Activated CD8-positive, alpha-beta T cell treated with anti-CD3 and anti-CD28 coated beads, Interleukin-2, amount 10 ng/mL, durations not matched to agents 7 days and 5 days (primary cell): ENCODE measurements at regions not wholly inside any gene's neighbourhood (a gene's known extent, or its start where the extent isn't known, plus 50 kb on each side); places are given as distances from the start of the nearest gene placed in this dataset.

ENCODE experiments used
- ATAC-seq: fragments of 150-1000 bp; cut with Tn5 transposase; one replicate; pipeline ENCODE4 v1.10.0; 2021; ENCODE audit warnings: moderate library complexity
- CTCF ChIA-PET: fragments of 350-600 bp; sonication (Branson Sonifier 250); formaldehyde crosslinking; loops from one replicate; lab custom pipeline; 2021; ENCODE audit warnings: antibody characterized with exemption; lab: Charles Lee
- POLR2A ChIA-PET: fragments of 350-600 bp; sonication (Branson Sonifier 250); formaldehyde crosslinking; loops from one replicate; lab custom pipeline; 2021; ENCODE audit warnings: antibody characterized with exemption; lab: Charles Lee
- DNase-seq: peaks from one replicate; pipeline ENCODE4 v3.0.0-alpha.2; 2020
- H3K27ac Mint-ChIP-seq: one replicate; pipeline ENCODE4 v1.8.0; 2021; ENCODE audit warnings: mild to moderate bottlenecking, mixed read lengths
- H3K27me3 Mint-ChIP-seq: one replicate; pipeline ENCODE4 v1.8.0; 2021; ENCODE audit warnings: low read depth, mixed read lengths
- H3K36me3 Mint-ChIP-seq: one replicate; pipeline ENCODE4 v1.8.0; 2021; ENCODE audit warnings: low read depth, mixed read lengths
- H3K4me1 Mint-ChIP-seq: one replicate; pipeline ENCODE4 v1.8.0; 2021; ENCODE audit warnings: low read depth, mixed read lengths
- H3K4me3 Mint-ChIP-seq: one replicate; pipeline ENCODE4 v1.8.0; 2021; ENCODE audit warnings: mild to moderate bottlenecking, mixed read lengths
- H3K9me3 Mint-ChIP-seq: one replicate; pipeline ENCODE4 v1.8.0; 2022; ENCODE audit warnings: mixed read lengths; ENCODE audit not compliant: insufficient read depth

DNA sequence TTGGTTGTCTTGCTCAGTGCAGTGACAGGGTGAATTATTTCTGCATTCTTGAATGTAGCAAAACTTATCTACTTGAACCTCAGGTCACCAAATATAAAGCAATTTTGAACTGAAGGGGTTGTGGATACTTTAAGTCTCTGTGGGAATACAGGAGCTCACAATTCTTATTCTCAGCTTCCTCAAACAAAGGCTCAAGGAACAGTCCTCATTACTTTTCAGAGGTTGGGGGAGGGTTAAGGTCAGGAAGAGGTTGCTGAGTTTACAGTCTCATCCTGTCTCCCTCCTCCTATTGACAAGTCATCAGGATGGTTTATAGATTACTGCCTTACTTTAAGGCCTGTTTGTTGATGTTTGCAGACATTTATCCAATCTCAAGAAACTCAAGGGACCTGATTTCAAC lies 143.6 kb upstream of the SPACA1 start:
- no peak for ATAC-seq
- POLR2A ChIA-PET = no interaction called here
- peaks cover 15% of the 10 kb centered on the region for H3K27me3 Mint-ChIP-seq
- no peak overlapping the region for H3K4me3 Mint-ChIP-seq
- no peaks in the 10 kb centered on the region for H3K9me3 Mint-ChIP-seq
- no peak for DNase-seq
- H3K36me3 Mint-ChIP-seq = no peaks in the 10 kb centered on the region
- CTCF ChIA-PET = no interaction called here
- peaks cover 29% of the 10 kb centered on the region for H3K4me1 Mint-ChIP-seq
- H3K27ac Mint-ChIP-seq = no peak overlapping the region

DNA sequence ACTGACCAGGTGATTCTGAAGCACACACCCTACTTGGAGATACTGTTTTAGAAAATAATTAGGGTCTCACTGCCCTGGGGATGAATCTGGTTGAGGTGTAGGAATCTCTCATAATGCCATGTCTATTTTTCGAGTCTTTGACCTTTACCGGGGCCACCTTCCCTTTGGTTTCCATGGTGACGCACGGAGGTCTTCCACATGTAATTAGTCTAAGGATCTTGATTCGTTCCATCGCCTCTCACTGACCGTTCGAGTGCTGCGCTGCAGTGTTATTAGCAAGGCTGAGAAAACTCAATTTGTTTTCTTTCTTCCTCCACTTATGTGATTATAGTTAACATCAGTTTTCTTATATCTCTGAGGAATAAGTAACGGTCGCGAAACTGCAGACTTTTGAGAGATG lies 144.3 kb upstream of the SPACA1 start:
- Mint-ChIP-seq H3K9me3 (no peaks in the 10 kb centered on the region), H3K36me3 (no peaks in the 10 kb centered on the region), H3K27ac (no peak overlapping the region), H3K27me3 (peaks cover 11% of the 10 kb centered on the region), H3K4me1 (peaks cover 22% of the 10 kb centered on the region), H3K4me3 (no peak overlapping the region)
- ChIA-PET CTCF (no interaction called here), POLR2A (no interaction called here)
- ATAC-seq (no peak), DNase-seq (no peak)

DNA sequence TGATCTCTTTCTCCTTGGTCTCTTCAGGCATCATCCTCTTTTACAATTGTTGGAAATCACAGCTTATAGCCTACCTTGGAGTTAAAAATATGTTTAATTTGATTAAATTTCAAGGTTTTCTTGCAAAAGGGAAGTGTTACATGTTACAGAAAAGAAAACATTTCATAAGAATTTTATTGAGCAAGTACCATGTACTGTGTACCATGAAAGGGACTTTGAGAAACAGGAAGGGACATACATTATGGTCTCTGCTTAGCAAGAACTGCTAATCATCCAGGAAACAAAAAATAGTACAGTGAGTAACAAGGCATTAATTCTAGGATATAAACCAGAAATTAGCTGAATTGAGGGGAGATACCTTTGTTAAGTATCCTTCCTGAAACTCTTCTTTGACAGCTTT lies 145.3 kb upstream of the SPACA1 start:
- ChIA-PET CTCF (no interaction called here), POLR2A (no interaction called here)
- Mint-ChIP-seq H3K4me3 (no peak overlapping the region), H3K9me3 (no peaks in the 10 kb centered on the region), H3K27me3 (peaks cover 11% of the 10 kb centered on the region), H3K27ac (no peak overlapping the region), H3K36me3 (no peaks in the 10 kb centered on the region), H3K4me1 (peaks cover 14% of the 10 kb centered on the region)
- ATAC-seq (no peak), DNase-seq (no peak)

DNA sequence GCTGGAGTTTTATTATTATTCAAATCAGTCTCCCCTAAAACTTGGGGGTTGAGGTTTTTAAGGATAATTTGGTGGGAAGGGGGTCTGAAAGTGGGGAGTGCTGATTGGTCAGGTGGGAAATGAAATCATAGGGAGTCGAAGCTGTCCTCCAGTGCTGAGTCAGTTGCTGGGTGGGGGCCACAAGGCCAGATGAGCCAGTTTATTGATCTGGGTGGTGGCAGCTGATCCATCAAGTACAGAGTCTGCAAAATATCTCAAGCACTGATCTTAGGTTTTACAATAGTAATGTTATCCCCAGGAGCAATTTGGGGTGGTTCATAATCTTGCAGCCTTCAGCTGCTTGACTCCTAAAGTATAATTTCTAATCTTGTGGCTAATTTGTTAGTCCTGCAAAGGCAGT lies 146.0 kb upstream of the SPACA1 start:
- Mint-ChIP-seq H3K9me3 (no peaks in the 10 kb centered on the region), H3K4me1 (peaks cover 6% of the 10 kb centered on the region), H3K27me3 (peaks cover 11% of the 10 kb centered on the region), H3K27ac (no peak overlapping the region), H3K4me3 (no peak overlapping the region), H3K36me3 (no peaks in the 10 kb centered on the region)
- DNase-seq (no peak), ATAC-seq (no peak)
- POLR2A ChIA-PET = no interaction called here
- CTCF ChIA-PET = no interaction called here

DNA sequence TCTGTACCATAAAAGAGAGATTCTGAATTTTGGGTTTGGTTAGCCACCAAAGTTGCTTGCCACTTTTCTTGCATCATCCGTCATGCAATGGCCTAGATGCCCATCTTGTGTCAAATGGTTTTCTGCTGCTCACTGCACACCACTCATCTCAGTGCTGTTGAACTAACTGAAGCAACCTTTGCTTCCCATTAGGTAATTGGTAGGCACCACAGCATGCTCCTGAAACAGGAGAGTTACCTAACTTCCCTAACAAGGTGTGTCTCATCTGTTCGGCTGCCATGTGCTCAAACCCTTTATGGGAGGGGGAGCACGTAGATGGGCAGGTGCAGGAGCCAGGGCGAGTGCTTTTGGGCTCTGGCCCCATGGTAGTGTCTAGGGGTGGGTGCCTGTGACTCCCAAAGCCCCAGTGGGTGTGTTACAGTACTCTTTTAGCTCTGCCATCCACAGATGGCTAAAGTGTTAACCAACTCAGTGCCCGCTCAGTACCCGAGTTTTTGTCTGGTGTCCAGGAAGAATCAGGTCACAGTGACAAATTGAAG lies 147.4 kb upstream of the SPACA1 start:
- ATAC-seq (no peak), DNase-seq (no peak)
- Mint-ChIP-seq H3K4me3 (no peak overlapping the region), H3K36me3 (no peaks in the 10 kb centered on the region), H3K4me1 (peaks cover 3% of the 10 kb centered on the region), H3K27me3 (peaks cover 7% of the 10 kb centered on the region), H3K27ac (no peak overlapping the region), H3K9me3 (no peaks in the 10 kb centered on the region)
- POLR2A ChIA-PET = no interaction called here
- CTCF ChIA-PET = no interaction called here

DNA sequence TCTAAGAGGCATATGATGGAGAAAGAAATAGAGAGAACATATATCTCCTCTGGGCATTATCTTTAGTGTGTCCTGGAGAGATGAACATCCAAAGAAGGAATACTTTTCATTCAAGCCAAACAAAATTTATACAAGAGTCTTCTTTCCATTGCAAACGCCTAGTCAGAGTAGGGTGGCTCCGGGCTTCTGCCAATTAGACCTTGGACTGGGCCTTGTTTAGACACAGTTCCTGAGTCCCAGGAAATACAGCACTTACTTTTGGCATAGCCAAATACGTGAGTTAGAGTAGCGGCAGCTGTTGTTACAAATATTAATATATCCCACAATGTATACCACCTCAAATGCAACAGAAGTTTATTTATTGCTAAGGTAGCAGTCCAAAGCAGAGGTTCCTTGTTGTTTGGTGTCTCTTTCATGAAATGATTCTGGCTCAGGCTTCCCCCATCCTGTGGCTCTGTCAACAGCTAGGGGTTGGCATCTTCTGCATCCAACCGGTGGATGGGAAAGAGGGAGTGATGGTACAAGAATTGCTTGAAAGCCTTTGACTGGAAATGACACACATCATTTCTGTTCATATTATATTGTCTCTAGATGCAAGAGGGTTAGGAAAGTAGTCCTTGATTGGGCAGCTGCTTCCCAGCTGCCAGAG lies 148.0 kb upstream of the SPACA1 start:
- CTCF ChIA-PET = no interaction called here
- H3K27ac Mint-ChIP-seq = no peak overlapping the region
- DNase-seq (no peak), ATAC-seq (no peak)
- H3K27me3 Mint-ChIP-seq = peaks cover 10% of the 10 kb centered on the region
- POLR2A ChIA-PET = interaction anchor here (0.6 kb wide), 1 partner anchor 86 kb away, joined by 3 read pairs; no protein-coding TSS in a partner anchor
- H3K36me3 Mint-ChIP-seq = no peaks in the 10 kb centered on the region
- peaks cover 3% of the 10 kb centered on the region for H3K4me1 Mint-ChIP-seq
- H3K4me3 Mint-ChIP-seq = no peak overlapping the region
- H3K9me3 Mint-ChIP-seq = no peaks in the 10 kb centered on the region

DNA sequence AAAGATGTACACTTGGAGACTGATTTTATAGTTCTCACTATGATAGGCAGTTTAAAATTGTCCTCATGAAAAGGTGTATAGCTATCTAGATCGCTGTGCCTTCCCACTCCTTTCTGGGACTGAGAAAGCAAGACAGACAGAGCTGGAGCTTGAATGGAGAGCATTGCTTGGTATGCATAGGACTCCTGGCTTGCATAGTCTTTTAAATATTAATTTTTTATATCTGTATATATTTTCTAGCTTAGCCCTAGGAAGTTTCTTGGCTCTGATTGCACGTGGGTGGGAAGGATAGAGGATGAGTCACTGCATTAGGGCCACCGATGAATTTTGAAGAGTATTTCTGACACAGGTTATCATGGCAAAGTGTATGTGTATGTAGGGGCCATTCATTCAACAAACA lies 150.0 kb upstream of the SPACA1 start:
- H3K4me3 Mint-ChIP-seq = no peak overlapping the region
- no peak for ATAC-seq
- H3K27me3 Mint-ChIP-seq = peaks cover 8% of the 10 kb centered on the region
- no peak for DNase-seq
- ChIA-PET POLR2A (no interaction called here), CTCF (no interaction called here)
- H3K4me1 Mint-ChIP-seq = no peaks in the 10 kb centered on the region
- no peak overlapping the region for H3K27ac Mint-ChIP-seq
- H3K36me3 Mint-ChIP-seq = no peaks in the 10 kb centered on the region
- H3K9me3 Mint-ChIP-seq = no peaks in the 10 kb centered on the region

DNA sequence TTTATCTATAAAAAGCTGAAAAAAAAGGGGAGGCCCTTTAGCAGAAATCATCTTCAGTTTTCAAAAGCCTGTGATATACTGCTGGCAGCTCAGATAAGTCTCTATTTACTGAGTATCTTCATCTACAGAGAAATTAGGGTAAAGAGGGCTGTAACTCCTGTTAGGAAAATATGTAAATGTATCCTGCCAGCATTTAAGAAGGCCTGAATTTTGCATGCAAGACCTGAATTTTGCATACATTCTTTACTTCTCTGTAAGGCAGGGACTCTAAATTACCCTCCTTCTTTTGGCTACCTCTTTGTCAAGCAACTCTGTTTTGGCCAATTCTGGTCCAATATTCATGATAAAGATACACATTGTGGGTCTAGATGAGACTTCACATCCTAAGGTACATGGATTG lies 150.6 kb upstream of the SPACA1 start:
- H3K27ac Mint-ChIP-seq = no peak overlapping the region
- H3K27me3 Mint-ChIP-seq = peaks cover 8% of the 10 kb centered on the region
- DNase-seq (no peak), ATAC-seq (no peak)
- H3K36me3 Mint-ChIP-seq = no peaks in the 10 kb centered on the region
- H3K4me3 Mint-ChIP-seq = no peak overlapping the region
- ChIA-PET CTCF (no interaction called here), POLR2A (no interaction called here)
- no peaks in the 10 kb centered on the region for H3K9me3 Mint-ChIP-seq
- H3K4me1 Mint-ChIP-seq = no peaks in the 10 kb centered on the region

DNA sequence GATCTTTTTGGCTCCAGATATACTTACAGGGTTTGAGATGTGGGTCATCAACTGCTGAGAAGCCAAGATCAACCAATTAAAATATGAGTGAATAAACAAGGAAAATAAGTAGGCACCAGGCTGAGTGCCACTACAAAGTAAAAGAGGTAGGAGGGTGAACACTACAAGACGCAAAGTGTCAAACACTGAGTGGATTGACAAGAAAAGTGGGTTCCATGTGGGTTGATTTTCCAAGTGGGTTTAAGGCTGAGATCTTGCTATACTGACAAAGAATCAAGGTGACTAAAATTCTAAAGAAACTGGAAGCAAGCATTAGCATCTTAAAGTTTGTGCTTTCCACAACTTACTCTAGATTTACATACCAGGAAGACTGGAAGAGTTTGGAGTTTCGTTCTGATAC lies 160.4 kb upstream of the SPACA1 start:
- H3K27ac Mint-ChIP-seq = no peak overlapping the region
- no peak overlapping the region for H3K4me3 Mint-ChIP-seq
- no peaks in the 10 kb centered on the region for H3K4me1 Mint-ChIP-seq
- ATAC-seq (no peak), DNase-seq (no peak)
- ChIA-PET CTCF (no interaction called here), POLR2A (no interaction called here)
- H3K27me3 Mint-ChIP-seq = peaks cover 9% of the 10 kb centered on the region
- H3K36me3 Mint-ChIP-seq = no peaks in the 10 kb centered on the region
- no peaks in the 10 kb centered on the region for H3K9me3 Mint-ChIP-seq

DNA sequence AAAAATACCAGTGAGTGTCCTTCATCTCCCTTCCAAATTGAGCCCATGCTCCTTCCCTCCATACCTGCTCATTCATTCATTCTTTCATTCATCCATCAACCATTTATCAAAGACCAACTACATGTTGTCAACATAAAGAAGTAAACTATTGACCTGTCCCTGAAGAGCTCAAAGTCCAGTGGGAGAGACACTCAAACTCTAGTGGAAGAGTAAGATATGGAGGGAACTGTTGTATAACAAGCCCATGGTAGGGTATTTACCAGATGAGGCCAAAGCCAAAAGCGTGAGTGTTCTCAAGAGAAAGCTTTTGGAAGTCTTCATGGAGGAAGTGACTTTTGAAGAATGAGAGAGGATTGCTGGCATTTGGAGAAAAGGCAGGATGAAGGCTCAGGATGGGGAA lies 163.4 kb upstream of the SPACA1 start:
- ATAC-seq (no peak), DNase-seq (no peak)
- ChIA-PET CTCF (no interaction called here), POLR2A (no interaction called here)
- Mint-ChIP-seq H3K4me3 (no peak overlapping the region), H3K27ac (no peak overlapping the region), H3K9me3 (no peaks in the 10 kb centered on the region), H3K4me1 (no peaks in the 10 kb centered on the region), H3K36me3 (no peaks in the 10 kb centered on the region), H3K27me3 (peaks cover 8% of the 10 kb centered on the region)

DNA sequence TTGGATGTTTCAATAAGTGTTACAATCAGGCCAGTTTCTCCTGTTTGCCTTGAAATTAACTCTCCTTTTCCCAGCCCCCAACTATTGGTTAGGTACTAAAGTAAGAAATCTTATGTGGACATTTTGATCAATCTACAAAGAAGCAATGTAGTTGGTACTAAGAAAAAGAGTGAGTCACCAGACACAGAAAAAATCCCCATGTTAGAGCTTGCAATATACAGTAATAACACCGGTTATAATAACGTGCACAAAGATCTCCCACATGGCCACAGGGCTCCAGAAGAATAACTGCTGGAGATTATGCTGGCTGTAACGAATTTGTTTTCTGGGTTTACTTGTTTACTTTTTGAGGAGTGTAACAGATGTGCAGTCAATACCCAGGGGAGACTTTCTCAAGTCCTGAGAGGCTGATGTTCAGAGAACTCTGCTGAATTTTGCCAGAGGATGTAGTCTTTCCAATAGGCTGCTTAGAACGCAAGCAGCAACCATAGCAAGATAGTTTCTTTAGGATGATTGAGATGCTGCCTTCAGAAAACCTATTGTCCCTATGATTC lies 166.2 kb upstream of the SPACA1 start:
- Mint-ChIP-seq H3K4me1 (no peaks in the 10 kb centered on the region), H3K36me3 (no peaks in the 10 kb centered on the region), H3K9me3 (no peaks in the 10 kb centered on the region), H3K27me3 (peaks cover 15% of the 10 kb centered on the region), H3K27ac (no peak overlapping the region), H3K4me3 (no peak overlapping the region)
- ChIA-PET POLR2A (no interaction called here), CTCF (no interaction called here)
- DNase-seq (no peak), ATAC-seq (no peak)

DNA sequence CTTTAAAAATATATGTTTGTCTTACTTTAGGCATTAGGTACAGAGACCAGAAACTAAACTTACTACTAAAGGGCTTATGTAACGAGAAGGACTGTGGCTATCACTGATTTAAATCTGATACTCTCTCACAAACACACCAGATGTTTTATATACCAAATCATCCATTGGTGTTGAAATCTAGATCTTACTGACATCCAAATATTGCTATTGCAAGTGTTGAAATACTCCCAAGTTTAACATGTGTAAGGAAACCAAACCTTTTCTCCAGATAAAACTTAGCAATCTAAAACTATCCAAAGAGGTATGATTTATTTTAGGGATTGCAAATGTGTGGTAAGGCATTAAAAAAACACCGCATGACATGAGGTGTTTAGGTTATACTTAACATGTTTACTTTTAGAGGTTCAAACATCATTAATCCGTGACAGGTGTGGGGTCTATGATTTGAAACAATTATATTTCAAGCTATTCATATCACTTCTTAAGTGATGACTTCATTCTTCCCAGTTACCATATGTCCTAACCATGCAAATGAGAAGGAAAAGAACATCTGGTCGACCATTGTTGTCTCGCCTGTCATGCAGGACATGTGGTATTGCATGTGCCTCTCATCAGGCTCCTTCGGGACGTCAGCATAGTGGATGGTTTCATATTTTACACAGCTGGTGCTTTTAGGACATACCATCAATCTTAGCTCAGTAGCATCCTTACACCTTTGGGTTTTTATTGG lies 168.3 kb upstream of the SPACA1 start:
- CTCF ChIA-PET = no interaction called here
- Mint-ChIP-seq H3K9me3 (no peaks in the 10 kb centered on the region), H3K4me3 (no peak overlapping the region), H3K27ac (no peak overlapping the region), H3K4me1 (no peaks in the 10 kb centered on the region), H3K36me3 (no peaks in the 10 kb centered on the region), H3K27me3 (peaks cover 19% of the 10 kb centered on the region)
- ATAC-seq (no peak), DNase-seq (no peak)
- POLR2A ChIA-PET = no interaction called here
